Mammary epithelial cell (primary cell): ENCODE measurements at regions not wholly inside any gene's neighbourhood (a gene's known extent, or its start where the extent isn't known, plus 50 kb on each side); places are given as distances from the start of the nearest gene placed in this dataset.

Source experiments
- EZH2 ChIP-seq: IDR thresholded peaks from 2 replicates; pipeline ENCODE4 v1.6.1; 2012; ENCODE audit warnings: low read length, inconsistent platforms, borderline replicate concordance
- TF ChIP-seq, protein P1 (sequence below), 2 donors: IDR thresholded peaks in 1 of 2; conservative IDR thresholded peaks in 1 of 2; 2 replicates each; pipeline ENCODE4 v1.5.1; 2011 to 2012; ENCODE audit warnings: inconsistent platforms in 2 of 2, low read length in 2 of 2, mild to moderate bottlenecking in 2 of 2, control low read depth in 1 of 2, low read depth in 1 of 2; ENCODE audit not compliant: insufficient read depth in 1 of 2; ENCODE audit errors: extremely low read depth in 1 of 2

DNA sequence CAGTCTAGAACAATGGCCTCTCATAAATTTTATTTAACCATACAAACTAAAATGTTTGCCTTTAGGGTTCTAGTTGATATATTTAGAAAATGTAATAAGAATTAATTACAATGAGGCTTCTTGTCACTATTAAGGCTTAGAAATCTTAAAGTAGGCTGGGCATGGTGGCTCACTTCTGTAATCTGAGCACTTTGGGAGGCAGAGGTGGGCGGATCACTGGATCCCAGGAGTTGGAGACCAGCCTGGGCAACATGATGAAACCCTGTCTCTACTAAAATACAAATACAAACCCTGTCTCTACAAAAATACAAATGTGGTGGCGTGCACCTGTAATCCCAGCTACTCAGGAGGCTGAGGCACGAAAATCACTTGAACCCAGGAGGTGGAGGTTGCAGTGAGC is 99.0 kb upstream of the ADGRF1 start:
- TF ChIP-seq, protein P1, sequence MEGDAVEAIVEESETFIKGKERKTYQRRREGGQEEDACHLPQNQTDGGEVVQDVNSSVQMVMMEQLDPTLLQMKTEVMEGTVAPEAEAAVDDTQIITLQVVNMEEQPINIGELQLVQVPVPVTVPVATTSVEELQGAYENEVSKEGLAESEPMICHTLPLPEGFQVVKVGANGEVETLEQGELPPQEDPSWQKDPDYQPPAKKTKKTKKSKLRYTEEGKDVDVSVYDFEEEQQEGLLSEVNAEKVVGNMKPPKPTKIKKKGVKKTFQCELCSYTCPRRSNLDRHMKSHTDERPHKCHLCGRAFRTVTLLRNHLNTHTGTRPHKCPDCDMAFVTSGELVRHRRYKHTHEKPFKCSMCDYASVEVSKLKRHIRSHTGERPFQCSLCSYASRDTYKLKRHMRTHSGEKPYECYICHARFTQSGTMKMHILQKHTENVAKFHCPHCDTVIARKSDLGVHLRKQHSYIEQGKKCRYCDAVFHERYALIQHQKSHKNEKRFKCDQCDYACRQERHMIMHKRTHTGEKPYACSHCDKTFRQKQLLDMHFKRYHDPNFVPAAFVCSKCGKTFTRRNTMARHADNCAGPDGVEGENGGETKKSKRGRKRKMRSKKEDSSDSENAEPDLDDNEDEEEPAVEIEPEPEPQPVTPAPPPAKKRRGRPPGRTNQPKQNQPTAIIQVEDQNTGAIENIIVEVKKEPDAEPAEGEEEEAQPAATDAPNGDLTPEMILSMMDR (conservative IDR thresholded peaks at IDR 0.05 in 1 of 2, IDR thresholded peaks at IDR 0.05 in 1 of 2; ENCODE audit: extremely low read depth in 1 of 2, insufficient read depth in 1 of 2, low read depth in 1 of 2, low read length in 2 of 2): no peak
- TF ChIP-seq EZH2: no peak
